HG02642 (cell line): ENCODE measurements at regions not wholly inside any gene's neighbourhood (a gene's known extent, or its start where the extent isn't known, plus 50 kb on each side); places are given as distances from the start of the nearest gene placed in this dataset.
"Not testable (repeated sequence)": the region's sequence is repeated elsewhere in the genome, so short reads cannot be mapped to it uniquely, and the experiment has no call there.

ENCODE experiments used
- ATAC-seq: cut with Tn5 transposase; IDR thresholded peaks from one replicate; pipeline ENCODE4 v1.9.1; 2021; ENCODE audit warnings: mild to moderate bottlenecking; ENCODE audit not compliant: unreplicated experiment, poor library complexity

GRCh38 chr2:117335967-117336366 is 478.5 kb upstream of the DDX18 start:
- ATAC-seq, result no peak

DNA sequence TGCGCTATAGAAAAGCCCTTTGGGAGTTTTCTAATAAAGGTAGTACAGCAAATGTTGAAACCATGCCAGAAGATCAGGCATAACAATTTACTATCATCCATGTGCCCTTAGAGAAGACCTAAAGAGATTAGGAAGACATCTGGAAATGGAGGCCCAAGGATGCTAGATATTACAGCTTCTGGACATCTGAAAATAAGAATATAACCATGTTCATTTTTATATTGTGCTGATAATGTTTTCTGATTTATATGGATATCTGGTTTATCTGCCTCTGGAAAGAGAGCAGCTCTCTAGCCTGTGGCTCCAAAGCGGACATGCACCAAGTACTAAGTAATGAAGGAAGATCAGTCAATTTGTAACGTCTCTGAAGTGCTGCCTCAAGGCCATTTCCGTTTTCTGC is 478.0 kb upstream of the DDX18 start:
- ATAC-seq, result no peak

GRCh38 chr2:117337981-117338380 is 476.5 kb upstream of the DDX18 start:
- ATAC-seq, result not testable (repeated sequence)

DNA sequence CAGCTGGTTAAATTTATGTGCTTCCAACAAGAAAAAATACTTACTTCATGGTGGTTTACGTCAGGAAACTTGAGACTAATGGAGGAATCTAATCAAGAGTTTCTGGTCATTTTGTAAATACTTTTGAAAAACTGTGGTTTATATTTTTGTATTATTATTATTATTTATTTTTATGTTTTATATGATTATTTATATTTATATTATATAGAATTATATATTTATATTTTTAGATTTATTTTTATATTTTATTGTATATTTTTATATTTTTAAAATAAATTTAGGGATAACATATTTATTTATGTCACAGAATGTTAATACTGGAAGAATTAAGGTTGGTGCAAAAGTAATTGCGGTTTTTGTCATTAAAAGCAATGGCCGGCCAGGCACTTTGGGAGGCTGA is 474.5 kb upstream of the DDX18 start:
- no peak for ATAC-seq

GRCh38 chr2:117341690-117342089 is 472.8 kb upstream of the DDX18 start:
- no peak for ATAC-seq

DNA sequence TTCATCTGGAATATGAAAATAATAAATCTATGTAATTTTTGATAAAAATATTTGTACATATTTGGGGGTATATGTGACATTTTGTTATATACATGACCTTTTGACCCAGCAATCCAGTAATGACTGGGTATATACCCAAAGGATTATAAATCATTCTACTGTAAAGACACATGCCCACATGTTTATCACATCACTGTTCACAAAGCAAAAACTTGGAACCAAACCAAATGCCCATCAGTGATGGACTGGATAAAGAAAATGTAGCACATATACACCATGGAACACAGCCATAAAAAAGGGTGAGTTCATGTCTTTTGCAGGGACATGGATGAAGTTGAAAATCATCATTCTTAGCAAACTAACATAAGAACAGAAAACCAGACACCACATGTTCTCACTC is 472.1 kb upstream of the DDX18 start:
- ATAC-seq, result no peak

DNA sequence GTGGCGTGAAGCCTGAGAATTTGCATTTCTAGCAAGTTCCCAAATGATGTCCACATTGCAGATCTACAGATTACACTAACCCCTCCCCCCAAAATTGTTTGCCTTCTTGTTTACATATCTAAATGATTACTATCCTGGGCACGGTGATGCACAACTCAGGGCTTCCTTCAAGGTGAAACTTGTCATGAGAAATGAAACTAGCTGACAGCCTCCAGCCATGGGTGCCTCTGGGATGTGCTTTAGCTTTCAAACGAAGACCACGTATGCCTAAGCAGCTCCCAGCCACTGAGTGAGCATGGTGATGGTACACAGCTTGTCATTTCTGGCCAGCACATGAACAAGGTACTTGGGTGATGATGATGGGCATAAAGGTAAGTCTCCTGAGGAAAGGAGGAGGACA is 464.8 kb upstream of the DDX18 start:
- no peak for ATAC-seq

DNA sequence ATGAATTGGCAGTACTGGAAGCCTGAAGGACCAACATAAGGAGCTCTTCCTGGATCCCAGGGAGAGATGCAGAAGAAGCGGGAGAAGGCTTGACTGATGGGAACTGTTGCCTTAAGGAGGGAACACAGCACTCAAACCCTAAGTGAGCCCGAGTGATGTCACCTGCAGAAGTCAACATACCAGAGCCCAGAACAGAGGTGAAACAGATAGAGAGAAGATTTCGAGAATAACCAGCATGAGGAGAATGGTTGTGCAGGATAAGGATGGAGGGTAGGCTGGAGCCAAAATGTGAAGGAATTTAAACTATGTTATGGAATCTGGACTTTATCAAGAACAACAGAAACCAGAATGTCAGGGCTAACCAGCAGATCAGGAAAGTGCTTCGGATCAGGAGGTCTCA is 463.1 kb upstream of the DDX18 start:
- no peak for ATAC-seq

- no peak for ATAC-seq
Measured at GRCh38 chr2:117359266-117359914, 455.1 kb upstream of the DDX18 start.

DNA sequence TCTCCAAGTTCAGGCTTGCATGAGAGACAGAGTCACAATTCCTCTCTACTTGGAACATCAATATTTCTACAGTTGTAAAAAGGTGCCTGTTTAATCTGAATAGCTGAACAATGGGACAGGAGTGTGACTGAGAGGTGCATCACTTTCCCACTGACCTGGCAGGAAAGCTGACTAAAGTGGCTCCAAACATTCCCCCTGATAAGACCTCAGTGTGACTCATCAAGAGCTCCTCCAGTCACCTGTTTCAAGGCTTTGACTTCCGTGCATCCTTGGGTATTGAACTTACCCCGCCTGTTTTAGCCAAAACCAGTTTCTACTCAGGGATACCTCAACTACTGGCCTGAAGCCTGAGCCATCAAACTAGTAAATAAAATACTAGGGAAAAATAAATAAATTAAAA is 453.9 kb upstream of the DDX18 start:
- no peak for ATAC-seq

GRCh38 chr2:117378653-117379052 is 435.8 kb upstream of the DDX18 start:
- peak; percentile 87 for ATAC-seq

DNA sequence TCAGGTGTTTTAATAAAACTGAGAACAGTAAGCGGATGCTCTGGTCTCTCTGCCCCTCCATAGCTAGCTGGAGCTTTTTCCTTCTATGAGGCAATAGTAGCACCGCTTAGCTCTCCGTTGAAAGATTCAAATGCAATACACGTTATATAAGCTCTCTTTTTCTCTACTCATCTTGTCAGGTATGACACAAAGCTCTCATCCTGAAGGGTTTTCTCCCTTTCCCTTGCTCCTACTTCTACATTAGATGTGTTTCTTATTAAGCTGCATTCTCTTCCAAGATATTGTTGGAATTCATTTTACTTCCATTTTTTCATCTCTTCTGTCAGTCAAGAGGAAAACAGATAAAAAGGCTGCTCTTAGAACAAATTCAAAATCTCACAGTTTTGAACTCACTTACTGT is 434.6 kb upstream of the DDX18 start:
- no peak for ATAC-seq

- ATAC-seq, result not testable (repeated sequence)
Measured at GRCh38 chr2:117383997-117384396, 430.5 kb upstream of the DDX18 start.

DNA sequence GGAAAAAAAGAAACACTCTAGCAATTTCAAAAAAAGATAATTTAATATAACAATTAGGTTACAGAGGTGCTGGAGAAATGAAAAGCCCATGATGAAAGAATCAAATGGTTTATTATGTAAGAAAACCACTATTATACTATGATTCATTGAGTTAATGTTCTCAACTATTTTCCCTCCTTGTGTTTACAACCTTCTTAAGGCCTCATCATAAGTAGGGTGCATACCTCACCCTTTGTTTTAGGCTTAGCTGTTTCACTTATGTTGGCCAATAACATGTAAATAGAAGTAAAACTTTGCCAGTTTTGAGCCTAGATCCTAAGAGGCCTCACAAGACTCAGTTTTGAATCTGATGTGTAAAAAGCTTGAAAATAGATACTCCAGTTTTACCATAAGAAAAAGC is 418.3 kb upstream of the DDX18 start:
- ATAC-seq, result no peak

- ATAC-seq, result no peak
Measured at GRCh38 chr2:117401582-117401981, 412.9 kb upstream of the DDX18 start.

DNA sequence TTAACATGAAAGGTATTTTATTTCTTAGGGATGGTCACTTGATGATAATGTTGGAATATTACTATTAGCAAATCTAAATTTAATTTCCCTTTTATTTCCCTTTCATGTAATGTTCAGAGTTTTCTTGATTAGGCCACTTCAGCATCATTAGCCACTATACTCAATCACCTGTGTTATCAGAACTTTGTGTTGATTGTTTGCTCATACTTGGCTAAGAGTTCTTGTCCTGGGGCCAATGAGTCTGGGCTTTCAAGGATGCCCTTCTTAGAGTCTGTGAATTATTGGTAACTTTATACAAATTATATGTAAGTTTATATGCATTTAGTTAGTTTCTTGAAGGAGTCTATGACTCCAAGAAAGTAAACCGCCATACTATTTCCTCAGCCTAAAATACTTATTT is 408.0 kb upstream of the DDX18 start:
- ATAC-seq, result no peak

DNA sequence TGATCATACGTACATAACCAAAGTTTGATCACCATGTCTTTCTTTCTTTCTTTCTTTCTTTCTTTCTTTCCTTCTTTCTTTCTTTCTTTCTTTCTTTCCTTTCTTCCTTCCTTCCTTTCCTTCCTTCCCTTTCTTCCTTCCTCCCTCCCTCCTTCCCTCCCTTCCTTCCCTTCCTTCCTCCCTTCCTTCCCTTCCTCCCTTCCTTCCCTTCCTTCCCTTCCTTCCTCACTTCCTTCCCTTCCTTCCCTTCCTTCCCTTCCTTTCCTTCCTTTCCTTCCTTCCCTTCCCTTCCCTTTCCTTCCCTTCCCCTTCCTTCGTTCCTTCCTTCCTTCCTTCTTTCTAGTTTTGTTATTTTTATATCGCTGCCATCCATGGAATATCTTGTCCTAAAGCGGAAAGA is 406.7 kb upstream of the DDX18 start:
- no peak for ATAC-seq

GRCh38 chr2:117409443-117409842 is 405.0 kb upstream of the DDX18 start:
- no peak for ATAC-seq

- no peak for ATAC-seq
Measured at GRCh38 chr2:117411983-117412382, 402.5 kb upstream of the DDX18 start.

- no peak for ATAC-seq
Measured at GRCh38 chr2:117432746-117433145, 381.7 kb upstream of the DDX18 start.

DNA sequence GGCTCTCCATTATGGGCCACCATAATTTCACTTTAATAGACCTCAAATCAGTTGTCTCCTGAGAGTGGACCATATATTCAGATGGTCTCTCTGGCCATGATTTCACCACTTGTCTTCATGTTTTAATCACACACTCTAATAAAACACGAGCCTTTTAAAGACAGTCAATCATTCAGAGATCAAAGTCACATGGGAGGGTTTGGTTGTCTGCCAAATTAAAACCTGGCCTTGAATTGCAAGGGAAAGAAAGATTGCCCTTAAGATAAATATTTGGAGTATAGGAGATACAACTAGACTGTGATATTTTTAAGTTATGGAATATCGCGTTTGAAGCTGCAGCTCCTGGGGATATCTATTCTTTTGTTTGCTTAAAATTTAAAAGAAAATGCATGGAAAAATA is 377.8 kb upstream of the DDX18 start:
- no peak for ATAC-seq

GRCh38 chr2:117470311-117471095 is 344.0 kb upstream of the DDX18 start:
- ATAC-seq, result peak; percentile 87
